Skeletal muscle tissue (tissue), 3 donors: ENCODE measurements at regions not wholly inside any gene's neighbourhood (a gene's known extent, or its start where the extent isn't known, plus 50 kb on each side); places are given as distances from the start of the nearest gene placed in this dataset.

Source experiments
- H3K27ac ChIP-seq: one replicate; pipeline ENCODE4 v1.7.0; 2013; ENCODE audit warnings: mild to moderate bottlenecking, low read depth, low read length, inconsistent platforms
- H3K27me3 ChIP-seq, 3 donors: one replicate each; pipeline ENCODE4 v1.7.0; 2013; ENCODE audit warnings: low read length in 3 of 3; ENCODE audit not compliant: control insufficient read depth in 3 of 3, insufficient read depth in 3 of 3
- H3K36me3 ChIP-seq, 3 donors: one replicate each; pipeline ENCODE4 v1.7.0; 2013; ENCODE audit warnings: low read length in 3 of 3; ENCODE audit not compliant: control insufficient read depth in 3 of 3, insufficient read depth in 3 of 3
- H3K4me1 ChIP-seq, 3 donors: one replicate each; pipeline ENCODE4 v1.7.0; 2013; ENCODE audit warnings: low read length in 3 of 3, mild to moderate bottlenecking in 3 of 3; ENCODE audit not compliant: control insufficient read depth in 3 of 3, insufficient read depth in 3 of 3
- H3K4me3 ChIP-seq, 3 donors: one replicate each; pipeline ENCODE4 v1.7.0; 2013; ENCODE audit warnings: low read length in 3 of 3
- H3K9ac ChIP-seq, 3 donors: one replicate each; pipeline ENCODE4 v1.7.0; 2013; ENCODE audit warnings: low read length in 3 of 3, mild to moderate bottlenecking in 3 of 3, moderate library complexity in 2 of 3, low read depth in 1 of 3
- H3K9me3 ChIP-seq, 3 donors: one replicate each; pipeline ENCODE4 v1.7.0; 2013; ENCODE audit warnings: low read length in 3 of 3; ENCODE audit not compliant: control insufficient read depth in 3 of 3
- donor health status: Osteomylitis.

GRCh38 chr22:47331750-47332149 lies 569.3 kb downstream of the TBC1D22A start:
- Histone ChIP-seq H3K27ac (no peak overlapping the region), H3K4me1 (peaks cover 0 to 3% (median 3%) of the 10 kb centered on the region in 3 donors), H3K27me3 (peaks cover 4 to 16% (median 8%) of the 10 kb centered on the region in 3 donors), H3K4me3 (no peak overlapping the region), H3K9ac (no peak overlapping the region), H3K9me3 (peaks cover 0 to 5% (median 2%) of the 10 kb centered on the region in 3 donors), H3K36me3 (no peaks in the 10 kb centered on the region)

GRCh38 chr22:47329727-47330650 lies 567.5 kb downstream of the TBC1D22A start:
- peaks cover 4 to 16% (median 11%) of the 10 kb centered on the region in 3 donors for H3K27me3 ChIP-seq
- no peaks in the 10 kb centered on the region for H3K36me3 ChIP-seq
- no peak overlapping the region for H3K9ac ChIP-seq
- H3K4me3 ChIP-seq = no peak overlapping the region
- peaks cover 0 to 3% (median 3%) of the 10 kb centered on the region in 3 donors for H3K4me1 ChIP-seq
- H3K27ac ChIP-seq = no peak overlapping the region
- peaks cover 0 to 5% (median 2%) of the 10 kb centered on the region in 3 donors for H3K9me3 ChIP-seq

- Histone ChIP-seq H3K27me3 (peaks cover 4 to 16% (median 11%) of the 10 kb centered on the region in 3 donors), H3K36me3 (no peaks in the 10 kb centered on the region), H3K9ac (no peak overlapping the region)
These were observed 566.2 kb downstream of the TBC1D22A start for GRCh38 chr22:47328550-47329243.

GRCh38 chr22:47327241-47327640 lies 564.8 kb downstream of the TBC1D22A start:
- H3K9me3 ChIP-seq = peaks cover 0 to 4% (median 4%) of the 10 kb centered on the region in 3 donors
- no peaks in the 10 kb centered on the region for H3K36me3 ChIP-seq
- no peak overlapping the region for H3K9ac ChIP-seq
- H3K4me1 ChIP-seq = peaks cover 0 to 3% (median 3%) of the 10 kb centered on the region in 3 donors
- no peak overlapping the region for H3K27ac ChIP-seq
- no peak overlapping the region for H3K4me3 ChIP-seq
- peaks cover 4 to 16% (median 11%) of the 10 kb centered on the region in 3 donors for H3K27me3 ChIP-seq

More at GRCh38 chr22:47328550-47329243, 566.2 kb downstream of the TBC1D22A start:
- peaks cover 0 to 3% (median 3%) of the 10 kb centered on the region in 3 donors for H3K4me1 ChIP-seq
- no peak overlapping the region for H3K27ac ChIP-seq
- H3K4me3 ChIP-seq = no peak overlapping the region
- H3K9me3 ChIP-seq = peaks cover 0 to 3% (median 2%) of the 10 kb centered on the region in 3 donors

- Histone ChIP-seq H3K9me3 (peaks cover 3 to 14% (median 4%) of the 10 kb centered on the region in 3 donors), H3K36me3 (no peaks in the 10 kb centered on the region), H3K9ac (no peak overlapping the region), H3K27me3 (peaks cover 0 to 4% (median 3%) of the 10 kb centered on the region in 3 donors), H3K4me3 (no peak overlapping the region), H3K27ac (no peak overlapping the region), H3K4me1 (peaks cover 0 to 3% (median 2%) of the 10 kb centered on the region in 3 donors)
These were observed 562.8 kb downstream of the TBC1D22A start for GRCh38 chr22:47325249-47325648.

GRCh38 chr22:47324435-47324990 lies 562.1 kb downstream of the TBC1D22A start:
- Histone ChIP-seq H3K36me3 (no peaks in the 10 kb centered on the region), H3K9ac (no peak overlapping the region), H3K27ac (no peak overlapping the region), H3K4me3 (no peak overlapping the region), H3K9me3 (peaks cover 3 to 14% (median 4%) of the 10 kb centered on the region in 3 donors), H3K4me1 (peaks cover 0 to 3% (median 0%) of the 10 kb centered on the region in 3 donors), H3K27me3 (peaks cover 0 to 5% (median 0%) of the 10 kb centered on the region in 3 donors)

- Histone ChIP-seq H3K9me3 (peaks cover 3 to 14% (median 4%) of the 10 kb centered on the region in 3 donors), H3K4me3 (no peak overlapping the region), H3K36me3 (no peaks in the 10 kb centered on the region), H3K4me1 (no peaks in the 10 kb centered on the region), H3K27ac (no peak overlapping the region), H3K27me3 (peaks cover 0 to 5% (median 0%) of the 10 kb centered on the region in 3 donors), H3K9ac (no peak overlapping the region)
These were observed 561.1 kb downstream of the TBC1D22A start for GRCh38 chr22:47323518-47323917.

- H3K9me3 ChIP-seq = peaks cover 3 to 14% (median 4%) of the 10 kb centered on the region in 3 donors
- peaks cover 0 to 5% (median 0%) of the 10 kb centered on the region in 3 donors for H3K27me3 ChIP-seq
- no peak overlapping the region for H3K9ac ChIP-seq
- no peaks in the 10 kb centered on the region for H3K4me1 ChIP-seq
- no peak overlapping the region for H3K4me3 ChIP-seq
- no peak overlapping the region for H3K27ac ChIP-seq
- H3K36me3 ChIP-seq = no peaks in the 10 kb centered on the region
These were observed 560.4 kb downstream of the TBC1D22A start for GRCh38 chr22:47322854-47323253.

GRCh38 chr22:47320560-47320959 lies 558.1 kb downstream of the TBC1D22A start:
- Histone ChIP-seq H3K4me3 (no peak overlapping the region), H3K9ac (no peak overlapping the region), H3K9me3 (peaks cover 3 to 14% (median 4%) of the 10 kb centered on the region in 3 donors), H3K27ac (no peak overlapping the region), H3K4me1 (no peaks in the 10 kb centered on the region), H3K27me3 (peaks cover 0 to 5% (median 0%) of the 10 kb centered on the region in 3 donors), H3K36me3 (no peaks in the 10 kb centered on the region)
